ENCODE measurements at regions not wholly inside any gene's neighbourhood (a gene's known extent, or its start where the extent isn't known, plus 50 kb on each side); places are given as distances from the start of the nearest gene placed in this dataset.
A peak's percentile ranks its signal among the peaks of the same experiment; 100 is the strongest.
"Not testable (repeated sequence)": the region's sequence is repeated elsewhere in the genome, so short reads cannot be mapped to it uniquely, and the experiment has no call there.

GRCh38 chr11:103585401-103585800 lies 451.0 kb upstream of the DDI1 start:
- DNase-seq (no peak), ATAC-seq (no peak)

DNA sequence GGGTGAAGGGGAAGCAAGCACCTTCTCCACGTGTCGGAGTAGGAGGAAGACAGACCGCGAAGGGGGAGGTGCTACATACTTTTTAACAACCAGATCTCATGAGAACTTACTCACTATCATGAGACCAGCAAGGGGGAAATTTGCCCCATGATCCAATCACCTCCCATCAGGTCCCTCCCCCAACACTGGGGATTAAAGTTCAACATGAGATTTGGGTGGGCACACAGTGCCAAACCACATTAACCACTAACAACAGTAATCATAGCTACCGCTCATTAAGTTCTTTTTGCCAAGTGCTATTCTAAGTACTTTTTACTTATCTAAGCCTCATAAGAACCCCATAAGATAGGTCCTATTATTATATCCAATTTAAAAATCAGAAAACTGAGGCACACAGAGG lies 450.5 kb upstream of the DDI1 start:
- ATAC-seq, result no peak
- no peak for DNase-seq

- DNase-seq, result no peak
- ATAC-seq, result no peak
Observed at GRCh38 chr11:103586756-103587155, 449.7 kb upstream of the DDI1 start.

- DNase-seq, result no peak
- no peak for ATAC-seq
Observed at GRCh38 chr11:103587901-103588788, 448.3 kb upstream of the DDI1 start.

DNA sequence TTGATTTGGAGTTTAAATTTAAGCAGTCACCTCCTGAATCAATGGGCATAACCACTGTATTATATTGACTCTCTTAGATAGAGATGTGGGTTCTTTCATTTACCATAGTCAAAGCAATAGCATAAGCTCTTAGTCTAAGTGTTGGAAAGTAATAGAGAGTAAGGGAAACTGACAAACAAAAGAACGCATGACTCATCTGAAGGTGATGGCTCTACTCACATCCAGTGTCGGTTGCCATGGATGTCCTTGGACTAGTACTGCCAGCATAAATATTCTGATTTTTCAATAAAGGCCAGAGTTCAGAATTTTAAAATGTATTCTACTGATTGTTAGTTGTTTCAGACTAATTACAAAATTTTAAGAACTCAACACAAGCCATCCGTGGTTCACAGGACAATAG lies 444.9 kb upstream of the DDI1 start:
- DNase-seq (no peak), ATAC-seq (no peak)

DNA sequence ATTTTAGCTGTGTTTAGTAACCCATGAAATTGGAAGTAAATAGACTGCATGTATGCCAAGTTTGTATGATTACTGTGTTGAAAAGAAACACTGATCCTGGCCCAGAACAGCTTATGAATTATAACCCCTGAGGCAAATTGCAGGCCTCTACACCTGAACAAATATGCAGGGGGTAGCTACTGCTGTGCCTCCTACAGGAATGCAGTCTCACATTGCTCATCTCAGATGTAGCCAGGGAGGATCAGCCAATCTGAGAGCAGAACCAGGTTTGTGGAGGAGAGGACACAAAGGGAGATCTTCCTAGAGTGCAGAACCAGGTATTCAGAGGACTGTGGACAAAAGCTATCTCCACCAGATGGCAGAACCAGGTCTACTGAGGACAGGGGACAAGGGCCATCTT lies 442.2 kb upstream of the DDI1 start:
- ATAC-seq (no peak), DNase-seq (no peak)

- DNase-seq (no peak), ATAC-seq (no peak)
Observed at GRCh38 chr11:103596315-103596714, 440.1 kb upstream of the DDI1 start.

DNA sequence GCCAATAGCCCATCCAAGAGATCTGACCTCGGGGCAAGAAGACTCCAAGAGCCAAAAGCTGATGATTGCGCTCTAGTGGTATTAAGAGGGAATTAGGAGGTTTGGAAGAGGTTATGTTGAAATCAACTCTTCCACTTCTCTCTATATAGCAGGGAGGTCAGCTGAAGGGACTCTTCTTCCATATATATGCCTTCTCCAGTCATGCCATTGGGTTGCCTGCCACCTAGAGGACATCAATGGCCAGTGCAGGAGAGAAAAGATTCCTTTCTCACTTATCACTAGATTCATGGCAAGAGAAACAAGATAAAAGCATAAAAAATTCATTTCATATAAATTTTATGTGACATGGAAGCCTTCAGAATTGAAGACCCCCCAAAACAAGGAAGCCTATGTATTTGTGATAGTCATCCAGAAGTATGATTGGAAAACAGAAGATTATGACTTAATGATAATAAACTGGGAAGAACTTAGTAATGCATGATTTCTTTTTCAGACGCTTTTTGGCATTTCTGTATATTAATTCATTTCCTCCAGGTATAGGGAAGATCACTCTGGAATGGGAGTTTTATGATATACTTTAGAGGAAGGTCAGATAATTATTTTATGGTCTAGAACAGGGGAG lies 435.1 kb upstream of the DDI1 start:
- DNase-seq (peak; percentile 15), ATAC-seq (peak; percentile 49)

DNA sequence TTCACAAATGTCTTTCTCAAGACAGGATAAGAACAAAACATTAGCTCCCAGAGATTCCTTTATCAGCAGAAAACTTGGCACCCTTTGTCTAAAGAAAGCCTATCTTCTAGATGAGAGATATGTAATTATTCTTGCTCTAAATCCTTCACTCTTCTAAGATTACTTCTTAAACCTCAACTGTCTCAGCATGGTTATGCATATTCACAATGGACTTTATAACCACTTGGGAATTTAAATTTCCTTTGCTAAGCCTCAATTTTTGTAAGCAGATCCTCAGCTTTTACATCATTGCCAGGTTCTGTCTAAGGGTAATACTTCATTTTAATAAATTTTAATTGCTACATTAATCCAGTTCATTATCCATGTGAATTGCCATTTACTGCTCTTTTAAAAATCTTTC lies 433.6 kb upstream of the DDI1 start:
- DNase-seq, result no peak
- ATAC-seq, result no peak

DNA sequence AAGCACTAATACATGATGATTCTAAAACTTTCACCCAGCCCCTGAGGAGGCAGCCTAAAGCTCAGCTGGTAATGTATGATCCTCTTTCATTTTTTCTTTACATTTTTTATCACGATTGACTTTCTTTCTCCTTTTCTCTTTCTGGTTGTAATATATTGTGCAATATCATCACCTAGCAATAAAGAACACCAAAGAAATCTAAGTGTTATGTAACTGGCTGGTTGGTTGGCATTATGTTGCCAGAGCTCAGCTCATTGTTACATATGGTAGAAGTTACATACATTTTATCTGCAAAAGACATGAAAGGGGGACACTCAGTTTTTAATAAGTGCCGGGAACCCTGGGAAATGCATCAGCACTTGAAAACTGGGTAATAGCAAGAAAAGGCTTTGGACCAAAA lies 432.1 kb upstream of the DDI1 start:
- DNase-seq (no peak), ATAC-seq (no peak)

- no peak for ATAC-seq
- DNase-seq, result no peak
Observed at GRCh38 chr11:103608566-103608965, 427.9 kb upstream of the DDI1 start.

- ATAC-seq (no peak), DNase-seq (no peak)
Observed at GRCh38 chr11:103609117-103610066, 427.0 kb upstream of the DDI1 start.

GRCh38 chr11:103610435-103610834 lies 426.0 kb upstream of the DDI1 start:
- ATAC-seq, result no peak
- DNase-seq, result no peak

DNA sequence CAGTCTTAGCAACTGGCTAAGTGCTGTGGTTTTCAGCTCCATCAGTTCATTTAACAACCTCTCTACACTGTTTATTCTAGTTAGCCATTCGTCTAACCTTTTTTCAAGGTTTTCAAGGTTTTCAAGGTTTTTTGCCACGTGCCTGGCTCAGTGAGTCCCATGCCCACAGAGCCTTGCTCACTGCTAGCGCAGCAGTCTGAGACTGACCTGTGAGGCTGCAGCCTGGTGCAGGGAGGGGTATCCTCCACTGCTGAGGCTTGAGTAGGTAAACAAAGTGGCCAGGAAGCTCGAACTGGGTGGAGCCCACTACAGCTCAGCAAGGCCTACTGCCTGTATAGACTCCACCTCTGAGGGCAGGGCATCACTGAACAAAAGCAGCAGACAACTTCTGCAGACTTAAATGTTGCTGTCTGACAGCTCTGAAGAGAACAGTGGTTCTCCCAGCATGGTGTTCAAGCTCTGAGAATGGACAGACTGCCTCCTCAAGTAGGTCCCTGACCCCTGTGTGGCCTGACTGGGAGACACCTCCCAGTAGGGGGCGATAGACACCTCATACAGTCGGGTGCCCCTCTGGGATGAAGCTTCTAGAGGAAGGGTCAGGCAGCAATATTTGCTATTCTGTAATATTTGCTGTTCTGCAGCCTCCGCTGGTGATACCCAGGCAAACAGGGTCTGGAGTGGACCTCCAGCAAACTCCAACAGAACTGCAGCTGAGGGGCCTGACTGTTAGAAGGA lies 424.7 kb upstream of the DDI1 start:
- not testable (repeated sequence) for ATAC-seq, DNase-seq

GRCh38 chr11:103612451-103612850 lies 424.0 kb upstream of the DDI1 start:
- DNase-seq, ATAC-seq: not testable (repeated sequence)

GRCh38 chr11:103616586-103616985 lies 419.9 kb upstream of the DDI1 start:
- not testable (repeated sequence) for DNase-seq, ATAC-seq

- DNase-seq (no peak), ATAC-seq (no peak)
Observed at GRCh38 chr11:103618528-103618927, 417.9 kb upstream of the DDI1 start.

DNA sequence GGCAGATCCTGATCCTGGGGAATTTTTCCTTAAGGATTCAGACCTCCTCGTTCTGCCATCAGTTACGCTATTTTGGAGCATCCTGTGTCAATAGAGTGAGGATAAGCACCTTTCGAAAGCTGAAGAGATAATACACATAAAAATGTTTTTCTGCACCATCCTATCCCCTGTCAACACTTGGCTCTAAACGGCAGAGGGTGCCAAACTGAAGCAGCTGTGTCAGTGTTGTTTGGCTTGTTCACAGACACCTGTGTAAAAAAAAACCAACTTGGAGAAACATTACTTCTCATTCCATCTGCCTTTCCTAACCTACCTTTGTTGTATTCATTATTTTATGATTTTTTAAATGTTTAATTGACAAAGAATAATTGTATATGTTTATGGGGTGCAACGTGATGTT lies 417.0 kb upstream of the DDI1 start:
- DNase-seq (no peak), ATAC-seq (no peak)

DNA sequence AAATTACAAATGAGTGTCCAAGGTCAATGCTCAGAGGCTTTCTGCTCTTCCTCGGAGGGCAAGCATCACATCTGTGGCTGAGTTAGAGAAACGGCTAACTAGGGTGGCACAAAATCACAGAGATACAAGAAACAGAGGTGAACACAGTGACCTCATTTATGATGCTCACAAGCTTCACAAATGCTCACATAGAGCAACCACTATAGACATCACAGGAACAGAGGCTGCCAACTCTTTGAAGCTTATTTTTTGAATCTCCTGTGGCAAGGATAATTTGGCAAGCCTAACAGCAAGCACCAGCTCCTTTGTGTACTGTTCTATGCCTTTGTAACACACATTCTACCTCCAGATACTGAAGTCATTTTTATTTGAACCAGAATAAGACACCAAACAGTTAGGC lies 416.5 kb upstream of the DDI1 start:
- ATAC-seq (no peak), DNase-seq (no peak)

GRCh38 chr11:103622296-103622695 lies 414.1 kb upstream of the DDI1 start:
- ATAC-seq (no peak), DNase-seq (no peak)

DNA sequence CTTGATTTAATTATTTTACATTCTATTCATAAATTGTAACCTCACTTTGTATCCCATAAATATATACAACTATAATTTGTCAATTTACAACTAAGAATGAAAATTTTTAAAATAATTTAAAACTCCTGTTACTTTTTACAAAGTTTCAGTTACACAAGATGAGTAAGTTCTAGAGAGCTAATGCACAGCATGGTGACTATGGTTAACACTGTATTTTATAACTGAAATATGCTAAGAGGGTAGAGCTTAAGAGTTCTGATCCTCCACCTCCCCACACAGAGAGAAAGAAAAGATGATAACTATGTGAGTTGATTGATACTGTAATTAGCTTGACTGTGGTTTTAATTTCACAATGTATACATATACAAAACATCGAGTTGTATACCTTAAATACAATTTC lies 412.5 kb upstream of the DDI1 start:
- ATAC-seq (no peak), DNase-seq (no peak)

Measured in stimulated activated naive CD8-positive, alpha-beta T cell treated with anti-CD3 and anti-CD28 coated beads, Interleukin-15, Interleukin-2, amounts not matched to agents 100 U/mL and 50 U/mL, for 24 hours (primary cell).